ENCODE measurements at regions not wholly inside any gene's neighbourhood (a gene's known extent, or its start where the extent isn't known, plus 50 kb on each side); places are given as distances from the start of the nearest gene placed in this dataset.
A peak's percentile ranks its signal among the peaks of the same experiment; 100 is the strongest.

- Histone ChIP-seq H3K4me3 (no peak overlapping the region), H3K9me3 (no peaks in the 10 kb centered on the region), H3K36me3 (replicated peaks in 1 of 2; ENCODE audit: insufficient read depth in 1 of 2, low read depth in 2 of 2) (no peaks in the 10 kb centered on the region), H3K27me3 (no peaks in the 10 kb centered on the region), H3K4me1 (peaks cover 4% of the 10 kb centered on the region), H3K27ac (no peak overlapping the region)
- TF ChIP-seq POLR2A (IDR thresholded peaks at IDR 0.05) (no peak), CTCF (IDR thresholded peaks at IDR 0.05) (no peak)
- 57 to 79% methylated on average over 6 of the region's 6 CpGs for WGBS, 2 donors
- DNase-seq (no peak), ATAC-seq (no peak)
- intact Hi-C loops (cut with DNase I) = no loop called here
These were observed 81.4 kb downstream of the ALOX5AP start for GRCh38 chr13:30816736-30817135.

GRCh38 chr13:30818323-30818960, 83.1 kb downstream of the ALOX5AP start:
- 74 to 78% methylated on average over 10 of the region's 10 CpGs for WGBS, 2 donors
- Histone ChIP-seq H3K4me1 (peaks cover 4% of the 10 kb centered on the region), H3K27me3 (no peaks in the 10 kb centered on the region), H3K36me3 (replicated peaks in 1 of 2; ENCODE audit: insufficient read depth in 1 of 2, low read depth in 2 of 2) (no peaks in the 10 kb centered on the region), H3K4me3 (no peak overlapping the region), H3K27ac (no peak overlapping the region), H3K9me3 (no peaks in the 10 kb centered on the region)
- no peak for TF ChIP-seq POLR2A (IDR thresholded peaks at IDR 0.05)
- TF ChIP-seq CTCF (IDR thresholded peaks at IDR 0.05) = no peak
- intact Hi-C loops (cut with DNase I) = no loop called here
- DNase-seq = no peak
- no peak for ATAC-seq

GRCh38 chr13:30819136-30819888, 84.0 kb downstream of the ALOX5AP start:
- no peak for TF ChIP-seq CTCF (IDR thresholded peaks at IDR 0.05)
- no peak for TF ChIP-seq POLR2A (IDR thresholded peaks at IDR 0.05)
- H3K27me3 ChIP-seq = no peaks in the 10 kb centered on the region
- H3K9me3 ChIP-seq = no peaks in the 10 kb centered on the region
- H3K4me3 ChIP-seq = no peak overlapping the region
- H3K36me3 ChIP-seq (replicated peaks in 1 of 2; ENCODE audit: insufficient read depth in 1 of 2, low read depth in 2 of 2) = no peaks in the 10 kb centered on the region
- peaks cover 9% of the 10 kb centered on the region for H3K4me1 ChIP-seq
- no peak for ATAC-seq
- 58% methylated on average over 7 of the region's 7 CpGs for WGBS, 2 donors
- H3K27ac ChIP-seq = peak overlapping the region in 1 of 4 donors; percentile 18
- intact Hi-C loops (cut with DNase I) = no loop called here
- no peak for DNase-seq

- Histone ChIP-seq H3K4me3 (no peak overlapping the region), H3K36me3 (replicated peaks in 1 of 2; ENCODE audit: insufficient read depth in 1 of 2, low read depth in 2 of 2) (no peaks in the 10 kb centered on the region), H3K27me3 (no peaks in the 10 kb centered on the region), H3K4me1 (peaks cover 21% of the 10 kb centered on the region), H3K27ac (no peak overlapping the region), H3K9me3 (no peaks in the 10 kb centered on the region)
- no peak for TF ChIP-seq POLR2A (IDR thresholded peaks at IDR 0.05)
- no peak for TF ChIP-seq CTCF (IDR thresholded peaks at IDR 0.05)
- intact Hi-C loops (cut with DNase I) = no loop called here
- 71 to 83% methylated on average over 2 of the region's 2 CpGs for WGBS, 2 donors
- DNase-seq (no peak), ATAC-seq (no peak)
These were observed 84.7 kb upstream of the MEDAG start for GRCh38 chr13:30821421-30821820.
